ENCODE measurements at regions not wholly inside any gene's neighbourhood (a gene's known extent, or its start where the extent isn't known, plus 50 kb on each side); places are given as distances from the start of the nearest gene placed in this dataset.

- no peak overlapping the region for H2BK12ac ChIP-seq (ENCODE audit: low read depth, low read length)
- no peak overlapping the region for H2AK5ac ChIP-seq (ENCODE audit: low read depth, low read length)
- H3K18ac ChIP-seq (ENCODE audit: extremely low read depth, low read length) = no peak overlapping the region
- no peaks in the 10 kb centered on the region for H3K79me1 ChIP-seq (ENCODE audit: low read depth, low read length)
- no peak overlapping the region for H3K9ac ChIP-seq (replicated peaks in 1 of 4; ENCODE audit: extremely low read depth in 1 of 4, low read depth in 3 of 4, low read length in 3 of 4)
- no peaks in the 10 kb centered on the region for H3K36me3 ChIP-seq (ENCODE audit: control insufficient read depth in 2 of 4, insufficient read depth in 4 of 4, low read length in 3 of 4)
- H3K14ac ChIP-seq (ENCODE audit: insufficient read length) = no peak overlapping the region
- no peak for DNase-seq (ENCODE audit: low read depth in 1 of 2, low spot score in 2 of 2)
- no peak overlapping the region for H3K23ac ChIP-seq (ENCODE audit: insufficient read length)
- no peak overlapping the region for H2BK20ac ChIP-seq (ENCODE audit: low read length)
- no peaks in the 10 kb centered on the region for H3K9me3 ChIP-seq (ENCODE audit: insufficient read depth in 2 of 2, low read depth in 1 of 2, low read length in 1 of 2)
- H2BK15ac ChIP-seq (ENCODE audit: low read length) = no peak overlapping the region
- TF ChIP-seq NANOG (IDR thresholded peaks at IDR 0.05; ENCODE audit: insufficient read depth, low read depth, low read length, poor library complexity, severe bottlenecking) (no peak), CBX8 (IDR thresholded peaks at IDR 0.05; ENCODE audit: borderline replicate concordance, low read depth, low read length) (no peak), RFX5 (IDR thresholded peaks at IDR 0.05; ENCODE audit: borderline replicate concordance, low read depth, low read length) (no peak), SIN3A (conservative IDR thresholded peaks at IDR 0.05 in 1 of 2, IDR thresholded peaks at IDR 0.05 in 1 of 2; ENCODE audit: low read depth in 1 of 2, low read length in 2 of 2) (no peak)
- no peak overlapping the region for H3K56ac ChIP-seq (replicated peaks; ENCODE audit: insufficient read length, low read depth, low read length)
- POLR2A ChIA-PET (ENCODE audit: partially characterized antibody) = no interaction called here
- H3K4me2 ChIP-seq (ENCODE audit: insufficient read depth in 1 of 2, low read depth in 2 of 2, low read length in 2 of 2) = no peak overlapping the region
- no peak overlapping the region for H3K27ac ChIP-seq (ENCODE audit: low read depth, low read length)
- CTCF ChIA-PET (ENCODE audit: partially characterized antibody) = interaction anchor here (1.5 to 5.8 kb wide), 2 partner anchors 8 to 261 kb away, joined by 3 to 29 read pairs; no protein-coding TSS in a partner anchor
- no peak overlapping the region for H4K8ac ChIP-seq (ENCODE audit: extremely low read depth, insufficient read depth, low read length)
- H2BK5ac ChIP-seq (ENCODE audit: low read depth, low read length) = no peak overlapping the region
- no peak overlapping the region for H2AFZ ChIP-seq (ENCODE audit: low read length)
- 100% methylated on average over 1 of the region's 1 CpG; no CpG with 5 or more reads in 1 of the 2 experiments for WGBS, 2 experiments (ENCODE audit: extremely low coverage in 1 of 2, insufficient coverage in 1 of 2, insufficient read length in 1 of 2, insufficient replicate concordance in 2 of 2, low coverage in 1 of 2, low lambda C conversion rate in 2 of 2, missing lambda C conversion rate in 1 of 2)
- no peak overlapping the region for H4K5ac ChIP-seq (ENCODE audit: insufficient read length, low read depth, low read length)
- no peaks in the 10 kb centered on the region for H3K27me3 ChIP-seq (replicated peaks in 1 of 4; ENCODE audit: control insufficient read depth in 3 of 4, extremely low read depth in 1 of 4, insufficient read depth in 3 of 4, low read length in 3 of 4)
- H3K4me3 ChIP-seq (ENCODE audit: extremely low read depth in 1 of 4, insufficient read depth in 2 of 4, low read depth in 3 of 4, low read length in 4 of 4) = no peak overlapping the region
- H3K4me1 ChIP-seq (replicated peaks in 1 of 4; ENCODE audit: control insufficient read depth in 3 of 4, insufficient read depth in 4 of 4, low read length in 3 of 4) = peaks cover 0 to 9% (median 2%) of the 10 kb centered on the region in 4 experiments; a peak in 2 of 7 replicates
- no peak overlapping the region for H2BK120ac ChIP-seq (replicated peaks; ENCODE audit: low read depth, low read length)
- H3K79me2 ChIP-seq (ENCODE audit: control insufficient read depth in 1 of 2, insufficient read depth in 2 of 2, low read length in 2 of 2) = no peaks in the 10 kb centered on the region
- no peak for FAIRE-seq
- H3K4ac ChIP-seq (replicated peaks; ENCODE audit: insufficient read length, low read depth, low read length) = no peak overlapping the region
- no peak overlapping the region for H4K91ac ChIP-seq (replicated peaks; ENCODE audit: insufficient read length, low read length)
- no peaks in the 10 kb centered on the region for H4K20me1 ChIP-seq (replicated peaks in 1 of 2; ENCODE audit: control insufficient read depth in 1 of 2, insufficient read depth in 2 of 2, low read length in 2 of 2)
- no peaks in the 10 kb centered on the region; the same call in 1 of the 2 replicates for H3K23me2 ChIP-seq (ENCODE audit: low read depth, low read length)
Observed at GRCh38 chr1:108042610-108043009, 77.6 kb upstream of the VAV3 start.
